Memory B cell (primary cell): ENCODE measurements at regions not wholly inside any gene's neighbourhood (a gene's known extent, or its start where the extent isn't known, plus 50 kb on each side); places are given as distances from the start of the nearest gene placed in this dataset.
"Not testable (repeated sequence)": the region's sequence is repeated elsewhere in the genome, so short reads cannot be mapped to it uniquely, and the experiment has no call there.

Experiments used
- ATAC-seq: fragments of 150-1000 bp; cut with Tn5 transposase; 2 replicates; pipeline ENCODE4 v1.10.0; 2021; ENCODE audit warnings: low read depth, mild to moderate bottlenecking, moderate library complexity
- DNase-seq, 2 donors: peaks; one replicate each; pipeline ENCODE4 v3.0.0; 2022; ENCODE audit warnings: low spot score in 2 of 2
- H3K27ac Mint-ChIP-seq: one replicate; pipeline ENCODE4 v1.8.0; 2022; ENCODE audit warnings: mild to moderate bottlenecking, moderate library complexity, mixed read lengths
- H3K27me3 Mint-ChIP-seq: one replicate; pipeline ENCODE4 v1.8.0; 2022; ENCODE audit warnings: mixed read lengths
- H3K36me3 Mint-ChIP-seq: one replicate; pipeline ENCODE4 v1.8.0; 2022; ENCODE audit warnings: mild to moderate bottlenecking, mixed read lengths
- H3K4me1 Mint-ChIP-seq: one replicate; pipeline ENCODE4 v1.8.0; 2022; ENCODE audit warnings: mixed read lengths
- H3K4me3 Mint-ChIP-seq: one replicate; pipeline ENCODE4 v1.8.0; 2022; ENCODE audit warnings: mild to moderate bottlenecking, moderate library complexity, mixed read lengths
- H3K9me3 Mint-ChIP-seq: one replicate; pipeline ENCODE4 v1.8.0; 2022; ENCODE audit warnings: mixed read lengths

- Mint-ChIP-seq H3K4me3 (no peak overlapping the region), H3K36me3 (no peaks in the 10 kb centered on the region), H3K4me1 (no peaks in the 10 kb centered on the region), H3K27me3 (peaks cover 13% of the 10 kb centered on the region), H3K27ac (no peak overlapping the region), H3K9me3 (no peaks in the 10 kb centered on the region)
- ATAC-seq (no peak), DNase-seq (no peak)
Measured at GRCh38 chr18:45330170-45330594, 285.1 kb upstream of the SLC14A2 start.

GRCh38 chr18:45332871-45333270 is 282.4 kb upstream of the SLC14A2 start:
- H3K4me1 Mint-ChIP-seq = no peaks in the 10 kb centered on the region

GRCh38 chr18:45334191-45334590 is 281.1 kb upstream of the SLC14A2 start:
- Mint-ChIP-seq H3K4me3 (no peak overlapping the region), H3K4me1 (no peaks in the 10 kb centered on the region), H3K27ac (no peak overlapping the region), H3K36me3 (no peaks in the 10 kb centered on the region), H3K9me3 (no peaks in the 10 kb centered on the region), H3K27me3 (peaks cover 6% of the 10 kb centered on the region)
- DNase-seq = no peak
- ATAC-seq = no peak

More at GRCh38 chr18:45332871-45333270, 282.4 kb upstream of the SLC14A2 start:
- DNase-seq = no peak
- Mint-ChIP-seq H3K27ac (no peak overlapping the region), H3K4me3 (no peak overlapping the region), H3K36me3 (no peaks in the 10 kb centered on the region), H3K9me3 (no peaks in the 10 kb centered on the region), H3K27me3 (peaks cover 8% of the 10 kb centered on the region)
- ATAC-seq = no peak

GRCh38 chr18:45335282-45336043 is 279.8 kb upstream of the SLC14A2 start:
- Mint-ChIP-seq H3K4me3 (no peak overlapping the region), H3K9me3 (no peaks in the 10 kb centered on the region), H3K27me3 (peaks cover 8% of the 10 kb centered on the region), H3K36me3 (no peaks in the 10 kb centered on the region), H3K4me1 (no peaks in the 10 kb centered on the region), H3K27ac (no peak overlapping the region)
- no peak for ATAC-seq
- no peak for DNase-seq

- Mint-ChIP-seq H3K4me3 (no peak overlapping the region), H3K4me1 (no peaks in the 10 kb centered on the region), H3K36me3 (no peaks in the 10 kb centered on the region), H3K9me3 (no peaks in the 10 kb centered on the region), H3K27me3 (peaks cover 8% of the 10 kb centered on the region), H3K27ac (no peak overlapping the region)
- ATAC-seq = no peak
- no peak for DNase-seq
Measured at GRCh38 chr18:45336448-45336847, 278.8 kb upstream of the SLC14A2 start.

GRCh38 chr18:45337477-45337876 is 277.8 kb upstream of the SLC14A2 start:
- H3K4me3 Mint-ChIP-seq = no peak overlapping the region
- H3K27me3 Mint-ChIP-seq = peaks cover 9% of the 10 kb centered on the region
- no peak for DNase-seq
- no peaks in the 10 kb centered on the region for H3K36me3 Mint-ChIP-seq
- no peak overlapping the region for H3K27ac Mint-ChIP-seq
- no peaks in the 10 kb centered on the region for H3K4me1 Mint-ChIP-seq
- no peak for ATAC-seq
- H3K9me3 Mint-ChIP-seq = no peaks in the 10 kb centered on the region

- Mint-ChIP-seq H3K9me3 (no peaks in the 10 kb centered on the region), H3K4me1 (no peaks in the 10 kb centered on the region), H3K27me3 (peaks cover 8% of the 10 kb centered on the region), H3K27ac (no peak overlapping the region), H3K36me3 (no peaks in the 10 kb centered on the region), H3K4me3 (no peak overlapping the region)
- DNase-seq = no peak
- ATAC-seq = no peak
Measured at GRCh38 chr18:45339810-45340550, 275.3 kb upstream of the SLC14A2 start.

GRCh38 chr18:45340884-45341283 is 274.4 kb upstream of the SLC14A2 start:
- DNase-seq = no peak
- Mint-ChIP-seq H3K27me3 (peaks cover 6% of the 10 kb centered on the region), H3K4me1 (no peaks in the 10 kb centered on the region), H3K36me3 (no peaks in the 10 kb centered on the region), H3K9me3 (no peaks in the 10 kb centered on the region), H3K4me3 (no peak overlapping the region), H3K27ac (no peak overlapping the region)
- ATAC-seq = no peak

- Mint-ChIP-seq H3K27ac (no peak overlapping the region), H3K4me3 (no peak overlapping the region), H3K9me3 (no peaks in the 10 kb centered on the region), H3K36me3 (no peaks in the 10 kb centered on the region), H3K27me3 (peaks cover 6% of the 10 kb centered on the region), H3K4me1 (no peaks in the 10 kb centered on the region)
- DNase-seq = no peak
- ATAC-seq = no peak
Measured at GRCh38 chr18:45341454-45341853, 273.8 kb upstream of the SLC14A2 start.

- Mint-ChIP-seq H3K27ac (no peak overlapping the region), H3K27me3 (peaks cover 6% of the 10 kb centered on the region), H3K4me1 (no peaks in the 10 kb centered on the region), H3K4me3 (no peak overlapping the region), H3K36me3 (no peaks in the 10 kb centered on the region), H3K9me3 (no peaks in the 10 kb centered on the region)
- ATAC-seq = no peak
- DNase-seq = no peak
Measured at GRCh38 chr18:45342166-45342565, 273.1 kb upstream of the SLC14A2 start.

GRCh38 chr18:45342653-45343052 is 272.6 kb upstream of the SLC14A2 start:
- Mint-ChIP-seq H3K27me3 (peaks cover 6% of the 10 kb centered on the region), H3K4me3 (no peak overlapping the region), H3K4me1 (no peaks in the 10 kb centered on the region), H3K36me3 (no peaks in the 10 kb centered on the region), H3K9me3 (no peaks in the 10 kb centered on the region), H3K27ac (no peak overlapping the region)
- ATAC-seq (no peak), DNase-seq (no peak)

- no peaks in the 10 kb centered on the region for H3K9me3 Mint-ChIP-seq
- H3K4me3 Mint-ChIP-seq = no peak overlapping the region
- ATAC-seq (no peak), DNase-seq (no peak)
- H3K4me1 Mint-ChIP-seq = no peaks in the 10 kb centered on the region
- no peaks in the 10 kb centered on the region for H3K36me3 Mint-ChIP-seq
- H3K27ac Mint-ChIP-seq = no peak overlapping the region
- H3K27me3 Mint-ChIP-seq = peaks cover 6% of the 10 kb centered on the region
Measured at GRCh38 chr18:45343365-45343764, 271.9 kb upstream of the SLC14A2 start.

GRCh38 chr18:45344680-45345079 is 270.6 kb upstream of the SLC14A2 start:
- H3K36me3 Mint-ChIP-seq, DNase-seq, H3K4me3 Mint-ChIP-seq, H3K4me1 Mint-ChIP-seq, ATAC-seq, H3K9me3 Mint-ChIP-seq, H3K27ac Mint-ChIP-seq, H3K27me3 Mint-ChIP-seq: not testable (repeated sequence)

GRCh38 chr18:45349019-45349418 is 266.3 kb upstream of the SLC14A2 start:
- Mint-ChIP-seq H3K27ac (no peak overlapping the region), H3K4me3 (no peak overlapping the region), H3K36me3 (no peaks in the 10 kb centered on the region), H3K4me1 (no peaks in the 10 kb centered on the region), H3K27me3 (peaks cover 8% of the 10 kb centered on the region), H3K9me3 (no peaks in the 10 kb centered on the region)
- DNase-seq (no peak), ATAC-seq (no peak)
